Astrocyte (in vitro differentiated cells and primary cell): ENCODE measurements at regions not wholly inside any gene's neighbourhood (a gene's known extent, or its start where the extent isn't known, plus 50 kb on each side); places are given as distances from the start of the nearest gene placed in this dataset.

ENCODE experiments used
- DNase-seq: peaks from one replicate; pipeline ENCODE4 v3.0.0-alpha.2; 2010; ENCODE audit warnings: low read depth
- FAIRE-seq: peaks from 2 replicates; lab custom pipeline; 2011; peaks lifted over from hg19 to GRCh38; lab: Jason Lieb, UNC
- H2AFZ ChIP-seq: 2 replicates; pipeline ENCODE4 v1.6.0; 2012; ENCODE audit warnings: low read depth, low read length, inconsistent platforms
- H3K27ac ChIP-seq: 2 replicates; pipeline ENCODE4 v1.5.1; 2011; ENCODE audit warnings: low read depth, low read length, inconsistent platforms
- H3K27me3 ChIP-seq: 2 replicates; pipeline ENCODE4 v1.6.0; 2011; ENCODE audit warnings: low read length, inconsistent platforms; ENCODE audit not compliant: insufficient read depth
- H3K36me3 ChIP-seq: 2 replicates; pipeline ENCODE4 v1.5.1; 2011; ENCODE audit warnings: low read length, inconsistent platforms; ENCODE audit not compliant: insufficient read depth
- H3K4me1 ChIP-seq: 2 replicates; pipeline ENCODE4 v1.5.1; 2011; ENCODE audit warnings: low read length, inconsistent platforms; ENCODE audit not compliant: insufficient read depth
- H3K4me2 ChIP-seq: 2 replicates; pipeline ENCODE4 v1.6.0; 2012; ENCODE audit warnings: low read length, inconsistent platforms
- H3K4me3 ChIP-seq: 2 replicates; pipeline ENCODE4 v1.5.1; 2011; ENCODE audit warnings: low read depth, mild to moderate bottlenecking, low read length, inconsistent platforms; ENCODE audit not compliant: insufficient read depth
- H3K79me2 ChIP-seq: 2 replicates; pipeline ENCODE4 v1.6.0; 2012; ENCODE audit warnings: mild to moderate bottlenecking, low read length, inconsistent platforms; ENCODE audit not compliant: insufficient read depth
- H3K9ac ChIP-seq: 2 replicates; pipeline ENCODE4 v1.6.0; 2012; ENCODE audit warnings: mild to moderate bottlenecking, low read length, inconsistent platforms
- H3K9me3 ChIP-seq: 2 replicates; pipeline ENCODE4 v1.5.1; 2012; ENCODE audit warnings: low read depth, mild to moderate bottlenecking, low read length, inconsistent platforms; ENCODE audit not compliant: insufficient read depth
- H4K20me1 ChIP-seq: 2 replicates; pipeline ENCODE4 v1.6.0; 2012; ENCODE audit warnings: low read length, inconsistent platforms; ENCODE audit not compliant: insufficient read depth
- H3K27ac Mint-ChIP-seq: one replicate; pipeline ENCODE4 v1.8.0; 2021; ENCODE audit warnings: mild to moderate bottlenecking, mixed read lengths; ENCODE audit not compliant: unreplicated experiment
- H3K27me3 Mint-ChIP-seq: one replicate; pipeline ENCODE4 v1.8.0; 2021; ENCODE audit warnings: low read depth, mixed read lengths; ENCODE audit not compliant: unreplicated experiment
- H3K36me3 Mint-ChIP-seq: one replicate; pipeline ENCODE4 v1.8.0; 2021; ENCODE audit warnings: low read depth, mixed read lengths; ENCODE audit not compliant: unreplicated experiment
- H3K4me1 Mint-ChIP-seq: one replicate; pipeline ENCODE4 v1.8.0; 2021; ENCODE audit warnings: low read depth, mixed read lengths; ENCODE audit not compliant: unreplicated experiment
- H3K4me3 Mint-ChIP-seq: one replicate; pipeline ENCODE4 v1.8.0; 2021; ENCODE audit warnings: mild to moderate bottlenecking, moderate library complexity, mixed read lengths; ENCODE audit not compliant: unreplicated experiment
- H3K9me3 Mint-ChIP-seq: one replicate; pipeline ENCODE4 v1.8.0; 2021; ENCODE audit warnings: mild to moderate bottlenecking, mixed read lengths; ENCODE audit not compliant: unreplicated experiment
- EZH2 ChIP-seq: IDR thresholded peaks from 2 replicates; pipeline ENCODE4 v1.6.1; 2012; ENCODE audit warnings: mild to moderate bottlenecking, low read length, inconsistent platforms; ENCODE audit not compliant: insufficient read depth
- TF ChIP-seq, protein P1 (sequence below): IDR thresholded peaks from 2 replicates; pipeline ENCODE4 v1.5.1; 2011; ENCODE audit warnings: low read depth, mild to moderate bottlenecking, inconsistent platforms, low read length, moderate library complexity; ENCODE audit not compliant: insufficient read depth

DNA sequence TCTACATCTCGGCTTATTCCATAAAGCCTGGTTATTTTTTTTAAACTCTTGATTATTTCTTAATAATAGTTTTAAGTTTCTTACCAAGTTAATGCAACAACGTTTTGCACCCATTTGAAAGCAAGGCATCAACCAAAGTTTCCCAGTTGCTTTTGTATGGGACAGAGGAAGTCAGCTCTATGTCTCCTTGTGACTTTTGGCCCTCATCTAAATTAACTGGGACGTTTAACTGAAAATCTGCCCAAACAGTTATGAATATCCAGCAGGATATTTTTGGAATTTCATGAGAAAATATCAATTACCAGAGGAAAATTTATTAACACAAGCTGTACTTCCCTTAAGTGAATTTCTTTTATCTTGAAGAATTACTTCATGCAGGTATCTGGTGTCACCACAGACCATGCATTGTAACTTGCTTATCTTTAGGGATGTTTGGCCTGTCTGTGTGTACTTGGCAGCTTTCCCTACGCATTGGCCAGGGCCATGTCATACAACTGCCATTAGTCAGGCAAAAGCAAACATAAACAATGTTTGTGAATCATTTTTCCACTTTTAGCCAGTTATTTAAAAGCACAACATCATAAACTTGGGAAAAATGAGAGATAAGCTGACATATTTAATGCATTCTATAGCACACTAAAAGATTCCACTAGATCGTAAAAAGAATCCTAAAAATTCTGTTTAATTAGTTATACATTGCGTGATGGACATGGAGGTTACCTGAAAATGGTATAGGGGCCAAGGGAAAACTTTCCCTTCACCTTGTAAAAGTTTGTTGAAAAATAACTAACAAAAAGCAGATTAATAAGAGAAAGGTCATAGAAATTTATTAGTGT is 101.4 kb upstream of the PDE5A start:
- H3K9me3 ChIP-seq, result no peaks in the 10 kb centered on the region
- no peak overlapping the region for H3K27ac Mint-ChIP-seq
- H3K79me2 ChIP-seq, result no peaks in the 10 kb centered on the region
- peaks cover 60% of the 10 kb centered on the region for H3K4me1 ChIP-seq
- peak overlapping the region; percentile 60 for H3K4me2 ChIP-seq
- no peaks in the 10 kb centered on the region for H4K20me1 ChIP-seq
- FAIRE-seq, result peak; percentile 100
- TF ChIP-seq, protein P1, sequence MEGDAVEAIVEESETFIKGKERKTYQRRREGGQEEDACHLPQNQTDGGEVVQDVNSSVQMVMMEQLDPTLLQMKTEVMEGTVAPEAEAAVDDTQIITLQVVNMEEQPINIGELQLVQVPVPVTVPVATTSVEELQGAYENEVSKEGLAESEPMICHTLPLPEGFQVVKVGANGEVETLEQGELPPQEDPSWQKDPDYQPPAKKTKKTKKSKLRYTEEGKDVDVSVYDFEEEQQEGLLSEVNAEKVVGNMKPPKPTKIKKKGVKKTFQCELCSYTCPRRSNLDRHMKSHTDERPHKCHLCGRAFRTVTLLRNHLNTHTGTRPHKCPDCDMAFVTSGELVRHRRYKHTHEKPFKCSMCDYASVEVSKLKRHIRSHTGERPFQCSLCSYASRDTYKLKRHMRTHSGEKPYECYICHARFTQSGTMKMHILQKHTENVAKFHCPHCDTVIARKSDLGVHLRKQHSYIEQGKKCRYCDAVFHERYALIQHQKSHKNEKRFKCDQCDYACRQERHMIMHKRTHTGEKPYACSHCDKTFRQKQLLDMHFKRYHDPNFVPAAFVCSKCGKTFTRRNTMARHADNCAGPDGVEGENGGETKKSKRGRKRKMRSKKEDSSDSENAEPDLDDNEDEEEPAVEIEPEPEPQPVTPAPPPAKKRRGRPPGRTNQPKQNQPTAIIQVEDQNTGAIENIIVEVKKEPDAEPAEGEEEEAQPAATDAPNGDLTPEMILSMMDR, result no peak
- TF ChIP-seq EZH2, result no peak
- peaks cover 2% of the 10 kb centered on the region for H3K9me3 Mint-ChIP-seq
- H3K27me3 ChIP-seq, result no peaks in the 10 kb centered on the region
- DNase-seq, result peak; percentile 97
- H3K27me3 Mint-ChIP-seq, result no peaks in the 10 kb centered on the region
- no peaks in the 10 kb centered on the region for H3K36me3 Mint-ChIP-seq
- no peak overlapping the region for H3K4me3 Mint-ChIP-seq
- H2AFZ ChIP-seq, result no peak overlapping the region
- H3K27ac ChIP-seq, result peak overlapping the region; percentile 83
- H3K4me1 Mint-ChIP-seq, result peaks cover 34% of the 10 kb centered on the region
- H3K4me3 ChIP-seq, result no peak overlapping the region
- peak overlapping the region; percentile 58 for H3K9ac ChIP-seq
- no peaks in the 10 kb centered on the region for H3K36me3 ChIP-seq

GRCh38 chr4:119728692-119729593 is 100.3 kb upstream of the PDE5A start:
- Histone ChIP-seq H3K4me3 (no peak overlapping the region), H3K9me3 (no peaks in the 10 kb centered on the region), H3K79me2 (no peaks in the 10 kb centered on the region), H3K4me1 (peaks cover 51% of the 10 kb centered on the region), H3K9ac (no peak overlapping the region), H3K27me3 (no peaks in the 10 kb centered on the region), H4K20me1 (no peaks in the 10 kb centered on the region), H2AFZ (no peak overlapping the region), H3K27ac (peak overlapping the region; percentile 83), H3K36me3 (no peaks in the 10 kb centered on the region), H3K4me2 (peak overlapping the region; percentile 26)
- FAIRE-seq (peak; percentile 20), DNase-seq (peak; percentile 55)
- peaks cover 2% of the 10 kb centered on the region for H3K9me3 Mint-ChIP-seq
- H3K4me3 Mint-ChIP-seq, result no peak overlapping the region
- no peaks in the 10 kb centered on the region for H3K36me3 Mint-ChIP-seq
- TF ChIP-seq, protein P1, result no peak
- no peak for TF ChIP-seq EZH2
- H3K27ac Mint-ChIP-seq, result peak overlapping the region; percentile 30
- no peaks in the 10 kb centered on the region for H3K27me3 Mint-ChIP-seq
- H3K4me1 Mint-ChIP-seq, result peaks cover 25% of the 10 kb centered on the region
